CD8-positive, alpha-beta memory T cell (primary cell): ENCODE measurements at regions not wholly inside any gene's neighbourhood (a gene's known extent, or its start where the extent isn't known, plus 50 kb on each side); places are given as distances from the start of the nearest gene placed in this dataset.
A peak's percentile ranks its signal among the peaks of the same experiment; 100 is the strongest.

Experiments used
- CTCF ChIA-PET: fragments of 350-600 bp; sonication (Branson Sonifier 250); formaldehyde crosslinking; loops from one replicate; lab custom pipeline; 2021; ENCODE audit warnings: antibody characterized with exemption; lab: Charles Lee
- POLR2A ChIA-PET: fragments of 350-600 bp; sonication (Branson Sonifier 250); formaldehyde crosslinking; loops from one replicate; lab custom pipeline; 2021; ENCODE audit warnings: antibody characterized with exemption; lab: Charles Lee
- DNase-seq, 5 donors: peaks; one replicate each; pipeline versions ENCODE4 v3.0.0 to v3.0.0-alpha.2; 2020 to 2022; ENCODE audit warnings: mixed read lengths in 1 of 5
- H3K27ac ChIP-seq: one replicate; pipeline ENCODE4 v1.7.0; 2013; ENCODE audit warnings: low read depth, mild to moderate bottlenecking, low read length, moderate library complexity
- H3K27me3 ChIP-seq: 2 replicates; pipeline ENCODE4 v1.7.0; 2013; ENCODE audit warnings: low read length, mild to moderate bottlenecking; ENCODE audit not compliant: insufficient read depth, poor library complexity, severe bottlenecking
- H3K36me3 ChIP-seq: 2 replicates; pipeline ENCODE4 v1.7.0; 2013; ENCODE audit warnings: mild to moderate bottlenecking, low read length, moderate library complexity; ENCODE audit not compliant: insufficient read depth
- H3K4me1 ChIP-seq: 2 replicates; pipeline ENCODE4 v1.7.0; 2013; ENCODE audit warnings: mild to moderate bottlenecking, low read length, moderate library complexity; ENCODE audit not compliant: insufficient read depth
- H3K4me3 ChIP-seq: 2 replicates; pipeline ENCODE4 v1.7.0; 2013; ENCODE audit warnings: mild to moderate bottlenecking, low read length
- H3K9me3 ChIP-seq: 2 replicates; pipeline ENCODE4 v1.7.0; 2013; ENCODE audit warnings: mild to moderate bottlenecking, low read length
- H3K27ac Mint-ChIP-seq, 8 donors: one replicate each; pipeline ENCODE4 v1.8.0; 2020 to 2021; ENCODE audit warnings: mixed read lengths in 8 of 8, mild to moderate bottlenecking in 6 of 8, inconsistent platforms in 3 of 8, moderate library complexity in 3 of 8
- H3K27me3 Mint-ChIP-seq, 2 donors: one replicate each; pipeline ENCODE4 v1.8.0; 2020 to 2021; ENCODE audit warnings: mixed read lengths in 2 of 2, mild to moderate bottlenecking in 1 of 2, moderate library complexity in 1 of 2
- H3K36me3 Mint-ChIP-seq, 3 donors: one replicate each; pipeline ENCODE4 v1.8.0; 2020 to 2021; ENCODE audit warnings: mixed read lengths in 3 of 3, inconsistent platforms in 1 of 3, mild to moderate bottlenecking in 1 of 3
- H3K4me1 Mint-ChIP-seq, 3 donors: one replicate each; pipeline ENCODE4 v1.8.0; 2020 to 2021; ENCODE audit warnings: mixed read lengths in 3 of 3, inconsistent platforms in 1 of 3, mild to moderate bottlenecking in 1 of 3
- H3K4me3 Mint-ChIP-seq, 7 donors: one replicate each; pipeline ENCODE4 v1.8.0; 2020 to 2021; ENCODE audit warnings: mixed read lengths in 7 of 7, mild to moderate bottlenecking in 6 of 7, moderate library complexity in 4 of 7, inconsistent platforms in 2 of 7
- H3K9me3 Mint-ChIP-seq, 5 donors: one replicate each; pipeline ENCODE4 v1.8.0; 2020 to 2022; ENCODE audit warnings: mixed read lengths in 5 of 5, mild to moderate bottlenecking in 3 of 5, moderate library complexity in 2 of 5, inconsistent platforms in 1 of 5

DNA sequence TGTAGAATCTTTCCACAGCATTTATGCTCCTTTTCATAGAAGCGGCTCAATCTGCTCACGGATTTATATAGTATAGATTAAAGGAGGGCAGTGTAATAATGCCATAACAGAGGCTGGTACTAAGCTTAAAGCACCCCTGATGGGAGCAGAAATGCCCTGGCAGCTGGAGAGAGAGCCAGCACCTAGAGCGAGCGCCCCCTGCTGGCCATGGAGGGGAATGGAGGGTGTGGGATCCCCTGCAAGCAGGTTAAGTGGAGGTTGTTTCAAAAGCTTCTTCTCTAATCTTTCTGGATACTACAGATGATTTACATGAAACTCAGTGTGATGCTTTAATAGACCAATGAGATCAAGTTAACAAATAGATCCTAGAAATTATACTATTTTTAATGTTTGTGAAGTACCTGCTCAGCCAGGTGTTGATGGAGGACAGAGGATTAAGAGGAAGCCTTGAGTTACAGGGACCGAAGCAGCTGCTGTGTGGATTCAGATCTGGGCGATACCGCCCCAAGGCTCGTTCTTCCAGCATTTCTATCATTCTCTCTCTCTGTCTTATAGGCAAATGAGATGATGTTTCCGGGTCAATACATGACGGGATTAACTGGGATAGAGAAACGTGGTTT lies 1519.3 kb upstream of the TMEM132C start:
- Mint-ChIP-seq H3K27ac (peak overlapping the region in 2 of 8 donors; percentile 25 to 60), H3K4me1 (peaks cover 0 to 17% (median 5%) of the 10 kb centered on the region in 3 donors), H3K9me3 (peaks cover 3 to 19% (median 6%) of the 10 kb centered on the region in 5 donors), H3K27me3 (peaks cover 0 to 2% of the 10 kb centered on the region in 2 donors), H3K36me3 (peaks cover 2 to 24% (median 19%) of the 10 kb centered on the region in 3 donors), H3K4me3 (no peak overlapping the region)
- ChIA-PET POLR2A (no interaction called here), CTCF (interaction anchor here (0.9 to 2.2 kb wide), 16 partner anchors 8 to 127 kb away, joined by 3 to 16 read pairs (median 6); no protein-coding TSS in a partner anchor)
- Histone ChIP-seq H3K4me1 (no peaks in the 10 kb centered on the region), H3K27me3 (no peaks in the 10 kb centered on the region), H3K4me3 (no peak overlapping the region), H3K27ac (no peak overlapping the region), H3K9me3 (no peaks in the 10 kb centered on the region), H3K36me3 (no peaks in the 10 kb centered on the region)
- DNase-seq = peak in 4 of 5 donors; percentile 29 to 65 (median 32)

GRCh38 chr12:126752021-126752420 lies 1514.9 kb upstream of the TMEM132C start:
- peaks cover 6 to 19% (median 12%) of the 10 kb centered on the region in 5 donors for H3K9me3 Mint-ChIP-seq
- Histone ChIP-seq H3K4me1 (no peaks in the 10 kb centered on the region), H3K27me3 (no peaks in the 10 kb centered on the region), H3K27ac (no peak overlapping the region), H3K4me3 (no peak overlapping the region), H3K36me3 (no peaks in the 10 kb centered on the region), H3K9me3 (no peaks in the 10 kb centered on the region)
- DNase-seq = no peak
- H3K27ac Mint-ChIP-seq = no peak overlapping the region
- peaks cover 5 to 42% (median 29%) of the 10 kb centered on the region in 3 donors for H3K36me3 Mint-ChIP-seq
- peaks cover 0 to 2% of the 10 kb centered on the region in 2 donors for H3K27me3 Mint-ChIP-seq
- ChIA-PET CTCF (no interaction called here), POLR2A (no interaction called here)
- H3K4me3 Mint-ChIP-seq = no peak overlapping the region
- peaks cover 8 to 25% (median 11%) of the 10 kb centered on the region in 3 donors for H3K4me1 Mint-ChIP-seq

DNA sequence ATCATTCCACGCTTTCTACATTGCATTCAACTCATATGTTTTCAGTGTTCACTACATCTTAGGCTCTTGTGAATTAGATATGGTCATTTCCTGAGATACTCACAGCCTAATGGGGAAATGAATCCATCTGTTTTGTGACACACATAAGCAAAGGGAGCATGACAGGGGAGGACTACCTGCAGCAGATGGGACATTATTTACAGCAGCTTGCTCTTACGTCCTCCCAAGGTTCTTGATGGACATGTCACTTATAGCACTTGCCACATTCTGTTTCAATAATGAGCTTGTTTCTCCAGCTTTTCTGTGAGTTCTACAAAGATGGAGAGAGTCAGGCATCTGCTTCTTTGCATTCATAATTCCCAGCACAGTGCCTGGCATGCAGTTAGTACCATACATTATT lies 1509.6 kb upstream of the TMEM132C start:
- H3K36me3 Mint-ChIP-seq = peaks cover 13 to 61% (median 57%) of the 10 kb centered on the region in 3 donors
- Histone ChIP-seq H3K27me3 (no peaks in the 10 kb centered on the region), H3K4me3 (no peak overlapping the region), H3K27ac (no peak overlapping the region), H3K36me3 (no peaks in the 10 kb centered on the region), H3K9me3 (no peaks in the 10 kb centered on the region), H3K4me1 (peaks cover 2% of the 10 kb centered on the region)
- DNase-seq = no peak
- H3K4me3 Mint-ChIP-seq = no peak overlapping the region
- ChIA-PET POLR2A (no interaction called here), CTCF (interaction anchor here (0.9 to 2.3 kb wide), 2 partner anchors 10 to 27 kb away, joined by 3 to 9 read pairs; no protein-coding TSS in a partner anchor)
- no peaks in the 10 kb centered on the region for H3K27me3 Mint-ChIP-seq
- peaks cover 3 to 15% (median 7%) of the 10 kb centered on the region in 5 donors for H3K9me3 Mint-ChIP-seq
- H3K4me1 Mint-ChIP-seq = peaks cover 24 to 40% (median 38%) of the 10 kb centered on the region in 3 donors
- no peak overlapping the region for H3K27ac Mint-ChIP-seq

DNA sequence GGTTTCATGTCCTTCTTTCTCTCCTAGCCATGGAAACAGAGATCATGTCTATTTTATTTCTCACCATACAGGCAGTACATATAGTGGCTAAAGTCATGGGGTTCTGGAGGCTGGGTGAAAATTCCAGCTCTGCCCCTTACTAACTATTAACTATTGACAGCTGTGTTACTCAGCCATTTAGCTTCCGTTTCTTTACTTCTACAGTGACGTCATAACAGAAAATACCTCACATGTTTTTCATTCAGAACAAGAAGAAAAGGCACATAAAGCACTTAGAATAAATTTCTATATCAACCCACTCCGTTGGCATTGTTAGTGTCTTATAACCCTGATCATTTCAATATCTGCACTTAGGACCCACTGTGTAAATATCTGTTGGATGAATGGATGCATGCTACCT lies 1506.9 kb upstream of the TMEM132C start:
- DNase-seq = no peak
- CTCF ChIA-PET = no interaction called here
- peaks cover 26 to 71% (median 70%) of the 10 kb centered on the region in 3 donors for H3K36me3 Mint-ChIP-seq
- H3K4me3 Mint-ChIP-seq = peak overlapping the region in 1 of 7 donors; percentile 15
- H3K27me3 Mint-ChIP-seq = no peaks in the 10 kb centered on the region
- H3K36me3 ChIP-seq = no peaks in the 10 kb centered on the region
- no peak overlapping the region for H3K27ac ChIP-seq
- peaks cover 19% of the 10 kb centered on the region for H3K4me1 ChIP-seq
- POLR2A ChIA-PET = no interaction called here
- H3K4me1 Mint-ChIP-seq = peaks cover 40 to 56% (median 51%) of the 10 kb centered on the region in 3 donors
- no peaks in the 10 kb centered on the region for H3K27me3 ChIP-seq
- H3K4me3 ChIP-seq = no peak overlapping the region
- peaks cover 10 to 33% (median 28%) of the 10 kb centered on the region in 5 donors for H3K9me3 Mint-ChIP-seq
- H3K27ac Mint-ChIP-seq = peak overlapping the region in 1 of 8 donors; percentile 33
- H3K9me3 ChIP-seq = peaks cover 10% of the 10 kb centered on the region

GRCh38 chr12:126761420-126761819 lies 1505.5 kb upstream of the TMEM132C start:
- Histone ChIP-seq H3K36me3 (no peaks in the 10 kb centered on the region), H3K4me3 (no peak overlapping the region), H3K27me3 (no peaks in the 10 kb centered on the region), H3K4me1 (peaks cover 26% of the 10 kb centered on the region), H3K27ac (no peak overlapping the region), H3K9me3 (peaks cover 12% of the 10 kb centered on the region)
- Mint-ChIP-seq H3K27me3 (no peaks in the 10 kb centered on the region), H3K4me1 (peaks cover 45 to 64% (median 59%) of the 10 kb centered on the region in 3 donors), H3K36me3 (peaks cover 26 to 79% (median 73%) of the 10 kb centered on the region in 3 donors), H3K9me3 (peaks cover 13 to 45% (median 30%) of the 10 kb centered on the region in 5 donors), H3K27ac (peak overlapping the region in 1 of 8 donors; percentile 7), H3K4me3 (peak overlapping the region in 1 of 7 donors; percentile 20)
- POLR2A ChIA-PET = no interaction called here
- DNase-seq = no peak
- CTCF ChIA-PET = interaction anchor here (1.5 kb wide), 1 partner anchor 14 kb away, joined by 7 read pairs; no protein-coding TSS in a partner anchor

DNA sequence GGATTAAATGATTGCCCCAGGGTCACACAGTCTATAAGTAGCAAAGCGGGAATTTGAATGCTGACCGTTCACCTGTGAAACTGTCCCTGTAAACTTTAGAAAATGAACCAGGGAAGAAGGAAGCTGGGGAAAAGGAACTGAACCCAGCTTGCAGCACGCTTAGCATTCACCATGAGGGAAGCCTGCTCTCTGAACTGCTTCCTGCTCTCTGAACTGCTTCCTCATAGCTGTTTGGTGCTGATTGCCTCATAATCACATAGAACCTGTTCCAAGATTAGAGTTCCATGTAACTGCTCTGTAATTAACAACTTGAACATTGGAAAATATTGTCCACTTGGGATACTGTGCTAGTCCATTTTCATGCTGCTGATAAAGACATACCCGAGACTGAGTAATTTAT lies 1504.8 kb upstream of the TMEM132C start:
- no peak overlapping the region for H3K27ac ChIP-seq
- H3K36me3 ChIP-seq = no peaks in the 10 kb centered on the region
- DNase-seq = no peak
- peak overlapping the region in 4 of 8 donors; percentile 9 to 53 (median 31) for H3K27ac Mint-ChIP-seq
- H3K27me3 Mint-ChIP-seq = no peaks in the 10 kb centered on the region
- ChIA-PET CTCF (interaction anchor here (1.5 kb wide), 1 partner anchor 14 kb away, joined by 7 read pairs; no protein-coding TSS in a partner anchor), POLR2A (no interaction called here)
- peaks cover 28% of the 10 kb centered on the region for H3K4me1 ChIP-seq
- peaks cover 51 to 71% (median 66%) of the 10 kb centered on the region in 3 donors for H3K4me1 Mint-ChIP-seq
- no peaks in the 10 kb centered on the region for H3K27me3 ChIP-seq
- peak overlapping the region in 3 of 7 donors; percentile 13 to 71 (median 59) for H3K4me3 Mint-ChIP-seq
- H3K9me3 ChIP-seq = peaks cover 20% of the 10 kb centered on the region
- peaks cover 28 to 82% (median 73%) of the 10 kb centered on the region in 3 donors for H3K36me3 Mint-ChIP-seq
- H3K9me3 Mint-ChIP-seq = peaks cover 20 to 52% (median 36%) of the 10 kb centered on the region in 5 donors
- no peak overlapping the region for H3K4me3 ChIP-seq

- Histone ChIP-seq H3K27ac (no peak overlapping the region), H3K36me3 (no peaks in the 10 kb centered on the region), H3K4me1 (peaks cover 37% of the 10 kb centered on the region), H3K9me3 (peaks cover 21% of the 10 kb centered on the region), H3K4me3 (no peak overlapping the region), H3K27me3 (no peaks in the 10 kb centered on the region)
- Mint-ChIP-seq H3K27ac (peak overlapping the region in 5 of 8 donors; percentile 39 to 84 (median 67)), H3K4me1 (peaks cover 54 to 80% (median 72%) of the 10 kb centered on the region in 3 donors), H3K27me3 (no peaks in the 10 kb centered on the region), H3K4me3 (peak overlapping the region in 5 of 7 donors; percentile 23 to 66 (median 35)), H3K36me3 (peaks cover 27 to 82% (median 75%) of the 10 kb centered on the region in 3 donors), H3K9me3 (peaks cover 20 to 58% (median 40%) of the 10 kb centered on the region in 5 donors)
- ChIA-PET CTCF (interaction anchor here (2.9 kb wide), 1 partner anchor 16 kb away, joined by 9 read pairs; no protein-coding TSS in a partner anchor), POLR2A (no interaction called here)
- DNase-seq = no peak
These were observed 1503.6 kb upstream of the TMEM132C start for GRCh38 chr12:126763359-126763758.

DNA sequence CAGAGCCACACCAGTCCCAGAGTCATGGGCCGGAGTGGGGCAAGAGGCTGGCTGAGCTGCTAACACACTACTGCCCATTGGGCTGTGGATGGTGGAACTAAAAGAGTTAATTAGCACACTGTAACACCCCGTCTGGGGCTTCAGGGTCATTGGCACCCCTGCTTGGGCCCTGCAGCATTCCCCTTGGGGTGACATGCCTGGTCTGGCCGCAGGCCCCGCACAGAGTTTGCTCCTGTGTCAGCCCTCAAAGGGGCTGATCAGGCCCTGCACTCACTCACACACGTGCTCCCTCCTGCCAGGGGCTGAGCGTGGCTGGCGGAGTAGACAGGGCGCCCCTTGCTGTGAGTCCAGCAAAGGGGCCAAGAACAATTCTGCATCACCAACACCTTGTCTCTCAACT lies 1499.6 kb upstream of the TMEM132C start:
- Mint-ChIP-seq H3K27ac (peak overlapping the region in 3 of 8 donors; percentile 14 to 94 (median 51)), H3K4me1 (peaks cover 61 to 81% (median 73%) of the 10 kb centered on the region in 3 donors), H3K4me3 (peak overlapping the region in 3 of 7 donors; percentile 32 to 61 (median 41)), H3K9me3 (peaks cover 24 to 80% (median 63%) of the 10 kb centered on the region in 5 donors), H3K27me3 (peaks cover 0 to 1% of the 10 kb centered on the region in 2 donors), H3K36me3 (peaks cover 25 to 79% (median 68%) of the 10 kb centered on the region in 3 donors)
- H3K27me3 ChIP-seq = no peaks in the 10 kb centered on the region
- peaks cover 53% of the 10 kb centered on the region for H3K4me1 ChIP-seq
- peaks cover 21% of the 10 kb centered on the region for H3K9me3 ChIP-seq
- no peak overlapping the region for H3K4me3 ChIP-seq
- ChIA-PET POLR2A (no interaction called here), CTCF (interaction anchor here (1.4 to 2.8 kb wide), 2 partner anchors 17 to 19 kb away, joined by 6 to 12 read pairs; no protein-coding TSS in a partner anchor)
- no peak overlapping the region for H3K27ac ChIP-seq
- DNase-seq = no peak
- H3K36me3 ChIP-seq = no peaks in the 10 kb centered on the region
